GM23338 (cell line): ENCODE measurements at regions not wholly inside any gene's neighbourhood (a gene's known extent, or its start where the extent isn't known, plus 50 kb on each side); places are given as distances from the start of the nearest gene placed in this dataset.
"Not testable (repeated sequence)": the region's sequence is repeated elsewhere in the genome, so short reads cannot be mapped to it uniquely, and the experiment has no call there.

ENCODE experiments used
- ATAC-seq: fragments of 200-7000 bp; cut with Tn5 transposase; 3 replicates; pipeline ENCODE4 v1.9.1; 2020
- DNase-seq: peaks from one replicate; pipeline ENCODE4 v3.0.0-alpha.2; 2015; ENCODE audit warnings: low spot score
- H2AFZ ChIP-seq: fragments of 200-600 bp; sonication (generic); 2 replicates; pipeline ENCODE4 v1.8.0; 2016; ENCODE audit warnings: antibody characterized with exemption, mild to moderate bottlenecking, moderate library complexity
- H3F3A ChIP-seq: fragments of 200-600 bp; sonication (generic); replicated peaks from 2 replicates; pipeline ENCODE4 v1.8.0; 2017; ENCODE audit warnings: antibody characterized with exemption, mixed run types, low read depth
- H3K27ac ChIP-seq: fragments of 200-600 bp; sonication (generic); 2 replicates; pipeline ENCODE4 v1.6.1; 2016; ENCODE audit warnings: low read depth
- H3K27me3 ChIP-seq: fragments of 200-600 bp; sonication (generic); 2 replicates; pipeline ENCODE4 v1.8.0; 2016; ENCODE audit warnings: mild to moderate bottlenecking, mixed run types, moderate library complexity; ENCODE audit not compliant: insufficient read depth
- H3K36me3 ChIP-seq: fragments of 200-600 bp; sonication (generic); 2 replicates; pipeline ENCODE4 v1.8.0; 2016; ENCODE audit warnings: mild to moderate bottlenecking; ENCODE audit not compliant: insufficient read depth
- H3K4me1 ChIP-seq: fragments of 200-600 bp; sonication (generic); 2 replicates; pipeline ENCODE4 v1.8.0; 2016; ENCODE audit warnings: mild to moderate bottlenecking, moderate library complexity; ENCODE audit not compliant: insufficient read depth
- H3K4me2 ChIP-seq: fragments of 200-600 bp; sonication (generic); 2 replicates; pipeline ENCODE4 v1.7.1; 2017; ENCODE audit warnings: mixed run types
- H3K4me3 ChIP-seq: fragments of 200-600 bp; sonication (generic); 2 replicates; pipeline ENCODE4 v1.6.1; 2016; ENCODE audit warnings: mixed run types
- H3K79me2 ChIP-seq: fragments of 200-600 bp; sonication (generic); replicated peaks from 2 replicates; pipeline ENCODE4 v1.8.0; 2017; ENCODE audit warnings: mild to moderate bottlenecking; ENCODE audit not compliant: insufficient read depth
- H3K9me2 ChIP-seq: fragments of 200-600 bp; sonication (generic); 2 replicates; pipeline ENCODE4 v1.8.0; 2017; ENCODE audit not compliant: insufficient read depth
- H4K20me1 ChIP-seq: fragments of 200-600 bp; sonication (generic); replicated peaks from 2 replicates; pipeline ENCODE4 v1.8.0; 2017; ENCODE audit warnings: mild to moderate bottlenecking; ENCODE audit not compliant: insufficient read depth
- H3K27ac Mint-ChIP-seq: 2 replicates; pipeline ENCODE4 v1.8.0; 2020; ENCODE audit warnings: inconsistent platforms, mild to moderate bottlenecking, moderate library complexity, mixed read lengths
- H3K27me3 Mint-ChIP-seq: 3 replicates; pipeline ENCODE4 v1.8.0; 2022; ENCODE audit warnings: low read depth, mild to moderate bottlenecking, moderate library complexity, mixed read lengths, inconsistent platforms; ENCODE audit not compliant: insufficient read depth, poor library complexity
- H3K36me3 Mint-ChIP-seq: 3 replicates; pipeline ENCODE4 v1.8.0; 2021; ENCODE audit warnings: low read depth, mild to moderate bottlenecking, inconsistent platforms, moderate library complexity, mixed read lengths
- H3K4me1 Mint-ChIP-seq: 3 replicates; pipeline ENCODE4 v1.8.0; 2020; ENCODE audit warnings: mild to moderate bottlenecking, inconsistent platforms, mixed read lengths
- H3K4me3 Mint-ChIP-seq: 3 replicates; pipeline ENCODE4 v1.8.0; 2021; ENCODE audit warnings: moderate library complexity, mild to moderate bottlenecking, inconsistent platforms, mixed read lengths
- H3K9me3 Mint-ChIP-seq: 3 replicates; pipeline ENCODE4 v1.8.0; 2020; ENCODE audit warnings: moderate library complexity, mild to moderate bottlenecking, inconsistent platforms, mixed read lengths
- ZNF462 ChIP-seq: fragments of 250-450 bp; sonication (Bioruptor Pico); IDR thresholded peaks from 2 replicates; pipeline ENCODE4 v1.5.0; 2020; ENCODE audit warnings: mild to moderate bottlenecking, moderate library complexity

- DNase-seq, H3F3A ChIP-seq, H3K36me3 Mint-ChIP-seq, H4K20me1 ChIP-seq, H3K4me3 Mint-ChIP-seq, H3K4me1 Mint-ChIP-seq, ATAC-seq, H3K36me3 ChIP-seq, H3K9me3 Mint-ChIP-seq, H3K27me3 ChIP-seq, H3K4me2 ChIP-seq, H3K27ac ChIP-seq, H3K79me2 ChIP-seq, H3K27ac Mint-ChIP-seq, H3K4me1 ChIP-seq, H2AFZ ChIP-seq, H3K9me2 ChIP-seq, H3K4me3 ChIP-seq: not testable (repeated sequence)
- peaks cover 12% of the 10 kb centered on the region for H3K27me3 Mint-ChIP-seq
Measured at GRCh38 chr2:113368581-113368980, 68.9 kb upstream of the ZNG1B start.

GRCh38 chr2:113366821-113367220, 70.7 kb upstream of the ZNG1B start:
- not testable (repeated sequence) for H3K36me3 Mint-ChIP-seq, H3K4me3 ChIP-seq, H2AFZ ChIP-seq

GRCh38 chr2:113365791-113366190, 71.7 kb upstream of the ZNG1B start:
- H3K36me3 ChIP-seq, H3K4me3 ChIP-seq, H3K27ac ChIP-seq, H4K20me1 ChIP-seq, H3K79me2 ChIP-seq, ATAC-seq, H3K9me2 ChIP-seq, H3K4me3 Mint-ChIP-seq, H3K27me3 Mint-ChIP-seq, H3K4me1 ChIP-seq, H2AFZ ChIP-seq, H3K4me2 ChIP-seq, H3K4me1 Mint-ChIP-seq, DNase-seq, H3K9me3 Mint-ChIP-seq, H3K27ac Mint-ChIP-seq, H3K36me3 Mint-ChIP-seq, H3F3A ChIP-seq, H3K27me3 ChIP-seq: not testable (repeated sequence)

More at GRCh38 chr2:113366821-113367220, 70.7 kb upstream of the ZNG1B start:
- not testable (repeated sequence) for H3K4me2 ChIP-seq, H3K4me1 ChIP-seq, H3K27ac Mint-ChIP-seq, H3K4me3 Mint-ChIP-seq, DNase-seq, H3K4me1 Mint-ChIP-seq, H3K36me3 ChIP-seq, H4K20me1 ChIP-seq, H3K27ac ChIP-seq, ATAC-seq, H3K9me3 Mint-ChIP-seq, H3K27me3 ChIP-seq, H3K79me2 ChIP-seq, H3F3A ChIP-seq, H3K27me3 Mint-ChIP-seq, H3K9me2 ChIP-seq

- H3K4me3 Mint-ChIP-seq, ATAC-seq, H3K79me2 ChIP-seq, H3K4me1 ChIP-seq, H3K27ac Mint-ChIP-seq, DNase-seq, H3K36me3 ChIP-seq, H3K9me3 Mint-ChIP-seq, H3K27me3 Mint-ChIP-seq, H3K4me2 ChIP-seq, H3K4me1 Mint-ChIP-seq, H3K4me3 ChIP-seq, H4K20me1 ChIP-seq, H3F3A ChIP-seq, H3K9me2 ChIP-seq, H3K27me3 ChIP-seq, H3K36me3 Mint-ChIP-seq, H3K27ac ChIP-seq, H2AFZ ChIP-seq: not testable (repeated sequence)
Measured at GRCh38 chr2:113365290-113365689, 72.2 kb upstream of the ZNG1B start.

GRCh38 chr2:113361051-113361450, 76.4 kb upstream of the ZNG1B start:
- TF ChIP-seq ZNF462 (CRISPR knock-in tag): no peak
- DNase-seq (no peak), ATAC-seq (no peak)
- H3K27me3 ChIP-seq: no peaks in the 10 kb centered on the region
- no peaks in the 10 kb centered on the region for H3K9me2 ChIP-seq
- no peak overlapping the region for H2AFZ ChIP-seq
- no peaks in the 10 kb centered on the region for H3F3A ChIP-seq
- no peak overlapping the region for H3K4me3 ChIP-seq
- no peaks in the 10 kb centered on the region for H3K36me3 Mint-ChIP-seq
- H3K4me1 ChIP-seq: no peaks in the 10 kb centered on the region
- no peaks in the 10 kb centered on the region for H3K79me2 ChIP-seq
- no peak overlapping the region for H3K27ac ChIP-seq
- peaks cover 2% of the 10 kb centered on the region; the same call in 2 of the 3 replicates for H3K4me1 Mint-ChIP-seq
- no peak overlapping the region for H3K4me3 Mint-ChIP-seq
- H3K4me2 ChIP-seq: no peak overlapping the region
- no peaks in the 10 kb centered on the region for H3K9me3 Mint-ChIP-seq
- H3K27me3 Mint-ChIP-seq: peaks cover 3% of the 10 kb centered on the region
- no peak overlapping the region for H3K27ac Mint-ChIP-seq
- no peaks in the 10 kb centered on the region for H3K36me3 ChIP-seq
- H4K20me1 ChIP-seq: no peaks in the 10 kb centered on the region
